ENCODE measurements at regions not wholly inside any gene's neighbourhood (a gene's known extent, or its start where the extent isn't known, plus 50 kb on each side); places are given as distances from the start of the nearest gene placed in this dataset.

GRCh38 chr15:97522347-97522746, 438.2 kb upstream of the ARRDC4 start:
- H3K4me3 ChIP-seq, result no peak overlapping the region
- no peak overlapping the region for H3K27ac ChIP-seq (ENCODE audit: extremely low read depth, low read depth, low read length)
- BruUV-seq (replicated peaks), result no TSS peak
- ChIA-PET CTCF (ENCODE audit: low intra/inter-chr PET ratio) (no interaction called here), POLR2A (no interaction called here)
- H3K9me1 ChIP-seq (ENCODE audit: control insufficient read depth, insufficient read depth, low read length), result no peaks in the 10 kb centered on the region
- H4K20me1 ChIP-seq (replicated peaks; ENCODE audit: control insufficient read depth, insufficient read depth, low read length), result no peaks in the 10 kb centered on the region
- WGBS (ENCODE audit: insufficient coverage, low coverage, missing lambda C conversion rate), result 2% methylated on average over 16 of the region's 16 CpGs
- H3K9ac ChIP-seq (ENCODE audit: insufficient read depth in 1 of 2, low read depth in 2 of 2, low read length in 2 of 2), result no peak overlapping the region
- no peak for DNase-seq (ENCODE audit: extremely low read depth in 1 of 4, low spot score in 3 of 4)
- no peak for FAIRE-seq
- H3K4me2 ChIP-seq (ENCODE audit: insufficient read depth, low read length), result no peak overlapping the region
- ATAC-seq, result no peak
- H3K79me2 ChIP-seq (ENCODE audit: control insufficient read depth, insufficient read depth, low read length), result no peaks in the 10 kb centered on the region
- in situ Hi-C loops (cut with MboI) (no loop called here), intact Hi-C loops (cut with micrococcal nuclease) (no loop called here)
- H3K36me3 ChIP-seq (ENCODE audit: control insufficient read depth, insufficient read depth, low read length), result no peaks in the 10 kb centered on the region
- no peaks in the 10 kb centered on the region for H3K27me3 ChIP-seq (ENCODE audit: control insufficient read depth in 2 of 2, insufficient read depth in 2 of 2, low read length in 2 of 2)
- no peak overlapping the region for H2AFZ ChIP-seq (ENCODE audit: low read depth, low read length)
- H3K4me1 ChIP-seq (replicated peaks in 1 of 2; ENCODE audit: control insufficient read depth in 2 of 2, insufficient read depth in 2 of 2, low read length in 2 of 2), result no peaks in the 10 kb centered on the region
- no peaks in the 10 kb centered on the region for H3K9me3 ChIP-seq (replicated peaks; ENCODE audit: control insufficient read depth, insufficient read depth, low read depth, low read length)
- TF ChIP-seq ZBTB12 (CRISPR knock-in tag; IDR thresholded peaks at IDR 0.05) (no peak), ZNF174 (CRISPR knock-in tag; IDR thresholded peaks at IDR 0.05) (no peak), ZC3H8 (IDR thresholded peaks at IDR 0.05) (no peak), THRA (IDR thresholded peaks at IDR 0.05) (no peak), PHB2 (IDR thresholded peaks at IDR 0.05; ENCODE audit: low read depth) (no peak), GTF3C2 (IDR thresholded peaks at IDR 0.05; ENCODE audit: borderline replicate concordance, extremely low read depth, insufficient read length) (no peak), ZFX (CRISPR knock-in tag; IDR thresholded peaks at IDR 0.05) (no peak), ZNF77 (CRISPR knock-in tag; IDR thresholded peaks at IDR 0.05) (no peak), HMGN3 (IDR thresholded peaks at IDR 0.05; ENCODE audit: borderline replicate concordance, extremely low read depth, insufficient read length, low read depth, low read length) (no peak), RBM34 (IDR thresholded peaks at IDR 0.05; ENCODE audit: borderline replicate concordance, insufficient read depth, low read length) (no peak), CTCFL (IDR thresholded peaks at IDR 0.05; ENCODE audit: borderline replicate concordance, insufficient read depth, low read depth, low read length, poor library complexity, severe bottlenecking) (no peak)

Data from K562 (cell line).